HG03354 (cell line): ENCODE measurements at regions not wholly inside any gene's neighbourhood (a gene's known extent, or its start where the extent isn't known, plus 50 kb on each side); places are given as distances from the start of the nearest gene placed in this dataset.

Experiments
- ATAC-seq: cut with Tn5 transposase; IDR thresholded peaks from one replicate; pipeline ENCODE4 v1.9.1; 2021; ENCODE audit warnings: mild to moderate bottlenecking; ENCODE audit not compliant: unreplicated experiment, poor library complexity, severe bottlenecking

DNA sequence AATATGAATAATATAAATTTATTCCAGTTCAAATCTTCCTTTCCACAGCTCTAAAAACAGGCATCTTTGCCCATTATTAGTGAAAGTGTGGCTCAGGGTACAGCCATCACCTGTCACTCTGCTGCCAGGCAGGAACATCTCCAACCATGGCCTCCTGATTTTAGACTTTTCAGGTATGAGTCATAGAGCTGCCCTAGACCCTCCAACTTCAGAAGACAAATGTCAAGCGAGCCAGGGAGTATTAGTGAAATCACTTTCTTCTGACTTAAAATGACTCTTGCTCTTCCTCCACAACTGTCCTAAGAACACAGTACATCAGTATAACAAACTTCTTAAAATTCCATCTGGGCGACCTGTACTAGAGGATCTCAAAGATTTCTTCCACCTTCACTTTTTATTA, 78.1 kb upstream of the AKAP13 start:
- no peak for ATAC-seq

DNA sequence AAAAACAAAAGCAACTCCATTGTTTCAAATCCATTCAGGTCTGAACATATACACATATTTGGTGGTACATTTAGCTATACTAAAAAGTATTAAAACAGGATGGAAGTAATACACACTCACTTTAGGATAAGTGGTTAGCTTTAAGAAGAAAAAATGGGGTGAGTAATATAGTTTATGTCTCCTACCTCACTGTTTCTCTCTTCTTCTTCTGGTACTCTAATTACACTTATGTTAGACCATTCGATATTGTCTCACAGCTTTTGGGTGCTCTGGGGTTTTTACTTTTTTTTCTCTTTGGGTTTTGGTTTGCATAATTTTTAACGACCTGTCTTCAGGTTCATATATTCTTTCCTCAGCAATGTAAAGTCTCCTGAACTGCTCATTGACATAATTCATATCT, 75.4 kb upstream of the AKAP13 start:
- no peak for ATAC-seq

DNA sequence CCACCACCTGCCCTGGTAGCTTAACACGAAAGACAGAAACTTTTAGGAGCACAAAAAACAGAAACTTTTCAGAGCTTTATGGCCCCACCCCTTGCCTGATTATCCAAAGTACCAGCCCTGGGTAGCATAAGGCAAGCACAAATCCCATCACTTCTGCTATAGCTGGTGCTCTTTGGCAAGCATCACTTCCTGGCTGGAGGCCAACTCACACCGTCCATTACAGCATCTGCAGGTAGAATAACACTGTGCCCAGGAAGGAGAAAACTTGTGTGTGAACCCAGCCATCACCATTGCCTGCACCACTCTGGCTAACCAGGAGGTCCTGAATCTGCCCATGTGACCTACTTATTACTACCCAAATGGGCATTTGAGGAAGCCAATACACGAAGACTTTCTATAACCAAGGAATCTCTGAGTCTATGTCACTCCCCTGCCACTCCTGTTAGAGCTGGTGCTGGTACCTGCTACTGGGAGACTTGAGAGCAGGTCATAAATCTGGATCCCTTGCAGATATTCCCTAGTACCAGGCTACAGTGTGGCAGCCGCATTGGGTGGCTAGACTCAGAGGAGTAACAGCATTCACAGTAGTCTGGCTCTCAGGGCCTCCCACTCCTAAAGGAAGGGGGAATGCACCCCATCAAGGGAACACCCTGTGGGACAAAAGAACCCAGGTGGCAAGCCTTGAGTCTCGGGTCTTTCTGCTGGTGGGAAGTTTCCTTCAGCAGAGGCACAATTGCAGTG, 73.3 kb upstream of the AKAP13 start:
- ATAC-seq: no peak

DNA sequence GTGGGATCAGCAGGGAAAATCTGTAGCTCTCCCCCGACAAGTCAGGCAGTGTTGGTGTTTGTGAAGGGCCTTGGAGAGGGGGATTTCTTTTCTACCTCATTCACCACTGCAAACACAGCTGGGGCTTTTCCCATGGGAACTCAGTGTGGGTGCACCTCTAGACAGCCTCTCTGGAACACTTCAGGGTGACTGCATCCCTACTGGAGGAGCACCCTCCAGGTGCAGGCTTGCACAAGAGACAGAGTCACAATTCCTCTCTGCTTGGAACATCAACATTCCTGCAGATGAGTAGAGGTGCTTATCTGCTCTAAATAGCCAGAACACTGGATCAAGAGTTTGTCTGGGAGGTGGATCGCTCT, 72.7 kb upstream of the AKAP13 start:
- no peak for ATAC-seq

DNA sequence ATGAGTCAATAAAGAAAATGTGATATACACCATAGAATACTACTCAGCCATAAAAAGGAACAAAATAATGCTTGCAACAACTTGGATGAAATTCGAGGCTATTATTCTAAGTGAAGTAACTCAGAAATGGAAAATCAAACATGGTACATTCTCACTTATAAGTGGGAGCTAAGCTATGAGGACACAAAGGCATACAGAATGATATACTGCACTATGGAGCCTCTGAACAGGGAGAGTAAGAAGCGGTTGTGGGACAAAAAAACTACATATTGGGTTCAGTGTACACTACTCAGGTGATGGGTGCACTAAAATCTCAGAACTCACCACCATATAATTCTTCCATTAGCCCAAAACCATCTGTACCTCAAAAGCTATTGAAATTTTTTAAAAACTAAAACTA, 68.8 kb upstream of the AKAP13 start:
- no peak for ATAC-seq

DNA sequence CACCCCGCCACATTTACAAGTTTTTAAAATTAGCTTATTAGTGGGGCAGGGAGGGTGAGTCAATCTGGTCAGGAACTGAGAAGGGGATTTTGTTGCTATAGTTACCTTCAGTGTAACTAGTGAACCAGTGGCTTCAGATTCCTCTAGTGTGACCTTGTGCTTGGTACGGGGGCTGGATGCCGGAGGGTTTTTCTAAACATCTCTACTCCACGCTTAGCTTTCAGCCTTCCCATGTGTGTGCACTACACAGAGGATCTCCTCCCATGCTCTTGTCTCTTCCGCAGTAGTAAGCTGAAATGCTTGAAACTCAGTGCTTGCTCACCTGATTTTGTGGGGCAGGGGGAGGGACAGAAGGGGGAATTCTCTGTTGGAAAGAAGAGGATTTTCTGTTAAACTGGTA, 67.9 kb upstream of the AKAP13 start:
- ATAC-seq: peak; percentile 95

DNA sequence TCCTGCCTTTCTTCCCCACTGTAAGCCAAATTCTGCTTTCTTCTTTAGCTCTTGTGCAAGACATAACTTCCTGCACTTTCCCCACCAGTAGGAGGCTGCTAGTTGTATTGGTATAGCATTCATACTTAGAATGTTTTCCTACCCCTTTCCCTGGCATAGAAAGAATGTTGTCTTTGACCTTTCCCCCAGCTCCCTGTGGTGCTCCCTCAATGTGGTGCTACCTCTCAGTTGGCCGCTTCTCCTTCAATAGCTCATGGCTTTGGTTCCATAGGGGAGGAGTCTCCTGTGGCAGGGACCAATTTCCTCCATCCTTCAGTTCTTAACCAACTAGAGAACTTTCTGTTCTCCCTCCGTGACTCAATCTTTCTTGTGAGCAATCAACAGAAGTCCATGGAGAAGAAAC, 67.5 kb upstream of the AKAP13 start:
- ATAC-seq: peak; percentile 16

DNA sequence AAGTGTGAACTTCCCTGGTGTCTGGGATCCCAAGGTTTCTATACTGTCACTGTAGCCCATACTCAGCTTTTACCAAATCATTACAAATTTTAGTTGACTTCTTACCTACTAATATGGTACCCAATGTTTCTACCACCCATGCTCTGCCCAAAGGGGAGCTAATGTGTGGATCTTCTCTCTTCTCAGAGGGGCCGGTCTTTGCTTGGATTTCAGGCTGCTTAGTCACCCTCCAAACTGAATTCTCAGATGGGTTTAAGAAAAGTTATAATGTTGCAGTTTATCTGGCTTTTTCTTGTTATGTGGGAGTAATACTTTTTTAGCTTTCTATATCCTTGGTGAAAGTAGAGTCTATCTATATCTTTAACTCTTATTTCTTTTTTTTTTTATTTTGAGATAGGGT, 67.1 kb upstream of the AKAP13 start:
- no peak for ATAC-seq

DNA sequence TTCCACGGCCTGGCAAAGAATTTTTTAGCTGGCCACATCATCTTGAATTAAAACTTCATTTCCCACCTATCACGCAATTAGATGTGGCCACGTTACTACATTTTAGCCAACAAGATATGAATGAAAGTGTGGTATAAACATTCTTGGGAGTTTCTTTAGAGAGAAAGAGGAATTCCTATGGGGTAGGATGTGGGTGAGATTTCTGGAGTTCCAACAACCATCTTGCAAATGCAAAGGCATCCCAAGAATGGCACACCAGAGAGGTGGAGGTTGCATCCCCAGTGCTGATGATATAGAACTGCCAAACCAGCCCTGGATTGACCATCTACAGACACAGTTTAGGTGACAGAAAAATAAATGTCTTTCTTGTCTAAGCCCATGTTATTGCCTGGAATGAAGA, 66.3 kb upstream of the AKAP13 start:
- no peak for ATAC-seq

DNA sequence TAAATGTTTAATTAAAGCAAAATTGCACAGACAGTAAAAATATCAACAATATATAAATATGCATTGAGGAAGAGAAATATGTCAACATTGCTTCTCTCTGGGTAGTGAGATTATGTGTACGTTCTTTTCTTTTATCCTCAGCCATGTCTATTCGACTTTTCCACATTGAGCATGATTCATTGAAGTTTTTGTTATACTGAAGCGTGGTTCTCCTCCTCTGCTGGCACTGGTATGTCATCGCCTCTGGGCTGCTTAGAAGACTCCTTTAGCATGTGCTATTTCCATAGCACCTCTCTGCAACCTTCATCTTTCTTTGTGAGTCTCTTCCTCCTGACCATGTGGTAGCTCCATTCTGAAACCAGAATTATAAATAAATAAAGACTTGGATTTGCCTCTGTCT, 65.8 kb upstream of the AKAP13 start:
- no peak for ATAC-seq

DNA sequence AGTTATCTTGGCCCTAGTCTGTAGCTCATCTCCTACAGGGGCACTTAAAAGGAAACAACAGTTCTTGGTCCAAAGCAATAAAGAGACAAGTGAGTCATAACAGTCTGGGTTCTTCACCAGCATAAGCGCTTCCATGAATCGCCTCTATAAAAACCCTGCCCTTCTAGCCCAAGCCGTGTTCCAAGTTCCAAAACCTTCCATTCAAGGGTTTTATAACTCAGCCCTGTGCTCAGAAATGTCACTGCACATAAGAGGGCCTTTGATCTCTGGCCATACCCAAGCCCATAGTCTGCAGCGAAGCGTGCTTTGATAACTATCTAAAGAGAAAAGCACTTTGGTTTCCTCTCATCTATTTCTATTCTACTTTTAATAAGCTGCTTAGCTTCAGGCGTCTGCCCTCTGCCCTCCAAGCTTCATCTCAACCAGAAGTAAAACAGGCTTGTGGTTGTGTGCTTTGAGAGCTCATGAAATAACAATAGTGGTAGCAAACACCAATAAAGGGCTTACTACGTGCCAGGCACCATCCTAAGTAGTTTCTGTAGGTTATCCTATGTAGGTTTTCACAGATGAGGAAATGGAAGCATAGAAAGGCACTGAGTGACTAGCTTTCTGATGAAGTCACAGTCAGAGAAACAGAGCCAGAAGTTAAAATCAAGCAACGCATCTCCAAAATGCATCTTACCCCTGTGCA, 64.0 kb upstream of the AKAP13 start:
- ATAC-seq: no peak

DNA sequence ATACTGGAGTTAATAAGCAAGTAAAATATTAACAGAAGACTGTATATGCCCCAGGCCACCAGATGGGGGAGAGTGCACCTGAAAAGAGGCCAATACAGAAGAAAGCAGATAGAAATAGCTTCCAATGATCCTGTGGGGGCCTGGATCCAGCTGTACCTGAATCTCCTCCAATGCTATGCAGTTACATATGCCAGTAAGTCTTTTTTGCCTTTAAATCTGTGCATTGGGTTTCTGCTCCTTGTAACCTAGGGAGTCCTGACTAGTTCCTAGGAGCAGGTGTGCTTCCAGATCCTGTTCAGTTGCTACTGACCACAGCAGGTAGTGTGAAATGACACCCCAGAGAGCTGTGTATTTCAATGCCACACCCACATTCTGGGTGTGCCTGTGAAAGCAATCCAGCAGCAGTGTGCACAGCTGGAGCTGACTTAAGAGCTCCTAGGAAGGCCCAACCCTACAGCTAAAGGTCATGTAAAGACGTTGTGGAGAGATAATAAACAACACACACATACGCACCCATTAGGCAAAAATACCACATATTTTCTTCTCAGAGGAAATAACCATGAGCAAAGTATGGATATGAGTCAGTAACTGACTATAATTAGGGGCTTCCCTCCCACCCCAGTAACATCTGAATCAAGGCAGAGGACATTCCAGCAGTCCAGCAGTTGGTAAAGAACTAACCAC, 62.2 kb upstream of the AKAP13 start:
- ATAC-seq: peak; percentile 92

DNA sequence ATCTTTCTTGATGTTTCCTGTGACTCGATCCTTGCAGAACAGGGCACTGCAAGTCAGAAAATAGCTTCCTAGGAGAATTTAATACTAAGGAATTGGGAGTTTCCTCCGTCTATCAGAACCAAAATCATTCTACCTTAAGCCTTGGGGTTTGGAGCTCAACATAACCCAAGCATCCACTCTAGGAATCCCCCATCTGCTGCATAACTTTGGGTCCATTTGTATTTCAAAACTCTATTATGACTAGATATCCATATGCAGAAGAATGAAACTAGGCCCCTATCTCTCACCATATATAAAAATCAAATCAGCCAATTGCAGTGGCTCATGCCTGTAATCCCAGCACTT, 61.7 kb upstream of the AKAP13 start:
- peak; percentile 29 for ATAC-seq

DNA sequence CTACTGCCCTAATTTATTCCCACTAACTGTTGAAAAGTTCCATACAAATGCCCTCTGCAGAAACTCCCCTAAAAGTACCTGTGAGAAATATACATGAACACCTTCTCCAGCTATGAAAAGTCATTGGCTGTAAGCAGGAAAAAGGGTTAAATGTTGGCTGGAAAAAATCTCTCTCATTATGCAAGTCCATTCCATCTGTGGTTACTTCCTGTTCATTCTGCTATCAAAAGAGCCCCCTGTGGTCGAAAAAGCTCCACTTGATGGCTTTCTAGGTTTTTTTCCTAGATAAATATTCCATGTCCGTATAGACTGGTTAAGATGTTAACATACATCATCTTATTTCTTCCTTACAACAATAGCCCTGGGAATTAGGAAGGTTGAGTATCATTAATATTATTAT, 56.2 kb upstream of the AKAP13 start:
- ATAC-seq: no peak

DNA sequence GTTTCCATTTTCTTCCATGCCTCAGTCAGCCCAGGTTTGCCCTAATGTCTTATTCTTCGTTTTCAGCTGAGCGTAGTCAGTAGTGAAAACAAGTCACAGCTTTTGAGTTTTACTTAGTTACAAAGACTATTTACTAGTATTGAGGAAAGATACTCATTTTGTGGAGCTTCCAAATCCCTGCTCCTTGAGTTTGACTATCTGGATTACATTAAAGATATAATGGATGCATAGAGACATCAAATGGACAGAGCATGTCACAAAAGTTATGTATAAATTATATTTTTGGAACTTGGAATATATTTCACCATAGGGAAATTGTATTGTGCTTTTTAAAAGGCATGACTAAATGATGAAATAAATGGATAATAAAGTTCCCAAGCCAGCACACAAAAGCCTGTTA, 54.6 kb upstream of the AKAP13 start:
- no peak for ATAC-seq

DNA sequence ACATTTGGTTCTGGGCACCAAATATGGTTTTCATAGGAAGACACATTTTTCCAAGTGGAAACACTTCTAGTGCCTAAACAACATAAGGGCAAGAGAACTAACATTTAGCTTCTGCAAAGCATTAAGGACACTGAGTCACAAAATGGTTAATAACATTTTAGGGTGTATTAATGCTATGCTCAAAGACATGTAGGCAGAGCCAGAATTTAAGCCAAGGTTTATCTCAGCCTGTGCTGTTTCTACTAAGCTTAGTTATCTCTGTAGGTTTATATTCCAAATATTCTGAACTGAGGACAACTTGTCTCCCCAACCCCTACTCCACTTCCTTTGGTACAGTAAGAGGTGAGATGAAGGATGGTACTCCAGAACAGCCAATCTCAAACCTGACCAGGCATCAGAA, 54.1 kb upstream of the AKAP13 start:
- ATAC-seq: no peak

DNA sequence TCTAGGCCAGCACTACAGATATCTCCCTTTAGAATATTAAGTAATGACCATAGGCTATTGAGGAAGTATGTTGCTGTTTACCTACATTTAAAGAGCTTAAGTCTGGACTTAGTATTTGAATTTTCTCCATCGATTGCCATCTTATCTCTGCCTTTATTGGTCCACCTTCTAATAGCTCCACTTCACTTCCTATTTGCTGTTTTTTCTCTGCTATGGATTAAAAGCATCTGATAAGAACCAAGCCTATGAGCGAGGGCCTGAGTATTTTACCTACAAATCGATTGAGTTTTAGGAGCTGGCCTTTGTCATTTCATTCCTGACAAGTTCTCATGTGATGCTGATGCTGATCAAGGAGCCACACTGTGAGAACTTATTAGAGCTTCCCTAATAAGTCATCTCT, 52.6 kb upstream of the AKAP13 start:
- ATAC-seq: no peak

DNA sequence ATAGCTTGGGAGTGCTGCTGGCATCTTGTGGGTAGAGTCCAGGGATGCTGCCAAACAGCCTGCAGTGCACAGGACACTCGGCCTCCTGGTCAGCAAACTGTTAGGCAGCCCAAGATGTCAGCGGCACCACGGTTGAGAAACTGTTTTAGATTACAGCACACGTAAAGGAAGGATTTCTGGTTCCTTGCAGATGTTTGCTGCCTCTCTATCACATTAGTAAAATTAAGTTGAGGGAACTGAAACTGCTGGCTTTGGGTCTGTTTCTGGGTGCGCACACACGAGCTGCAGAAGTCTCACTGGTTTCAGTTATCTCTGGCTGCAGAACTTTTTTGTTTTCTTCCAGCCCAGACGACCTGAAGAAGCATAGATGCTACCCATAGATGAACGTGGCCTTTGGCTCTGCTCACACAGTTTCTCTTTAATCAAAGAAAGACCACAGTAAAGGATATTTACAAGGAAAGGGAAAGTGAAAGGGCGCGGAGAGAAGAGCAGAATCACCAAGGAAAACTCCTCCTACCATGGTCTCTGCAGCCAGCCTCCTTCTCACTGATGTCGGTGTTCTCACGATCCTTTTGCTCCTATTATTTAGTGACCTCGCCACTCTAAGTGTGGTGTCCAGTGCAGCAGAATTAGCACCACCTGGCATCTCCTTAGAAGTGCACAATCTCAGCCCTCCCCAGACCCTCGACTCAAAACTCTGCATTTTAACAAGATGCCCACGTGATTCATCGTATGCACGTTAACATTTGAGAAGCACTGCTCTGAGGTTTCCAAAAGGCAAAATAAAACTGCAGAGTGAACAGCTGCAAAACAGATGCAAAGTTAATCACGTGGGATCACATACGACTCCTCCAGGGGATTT, 50.6 kb upstream of the AKAP13 start:
- peak; percentile 65 for ATAC-seq
